PC-9 (cell line): ENCODE measurements at regions not wholly inside any gene's neighbourhood (a gene's known extent, or its start where the extent isn't known, plus 50 kb on each side); places are given as distances from the start of the nearest gene placed in this dataset.

Source experiments
- BruUV-seq: library from RNA; stranded (reverse); fragments of 400-500 nt; replicated peaks from 2 replicates; lab custom pipeline; 2021; lab: Mats Ljungman, UMichigan
- CTCF ChIA-PET: fragments of 300-600 bp; sonication (Branson Sonifier 250); formaldehyde crosslinking; loops from one replicate; lab custom pipeline; 2022; ENCODE audit warnings: antibody characterized with exemption; lab: Charles Lee
- POLR2A ChIA-PET: fragments of 300-600 bp; sonication (Branson Sonifier 250); formaldehyde crosslinking; loops from one replicate; lab custom pipeline; 2022; ENCODE audit warnings: antibody characterized with exemption; ENCODE audit not compliant: unreplicated experiment; lab: Charles Lee
- DNase-seq, 2 experiments: peaks; one replicate each; pipeline versions ENCODE4 v3.0.0 to v3.0.0-alpha.2; 2015 to 2022; ENCODE audit warnings: mixed read lengths in 1 of 2
- H2AFZ ChIP-seq: fragments of 200-600 bp; sonication (generic); 2 replicates; pipeline ENCODE4 v1.8.1; 2017; ENCODE audit warnings: antibody characterized with exemption
- H3F3A ChIP-seq: fragments of 200-600 bp; sonication (generic); 2 replicates; pipeline ENCODE4 v1.8.1; 2017; ENCODE audit warnings: antibody characterized with exemption, mild to moderate bottlenecking, low read depth; ENCODE audit not compliant: insufficient read depth
- H3K27ac ChIP-seq: fragments of 200-600 bp; sonication (generic); 2 replicates; pipeline ENCODE4 v1.6.1; 2016; ENCODE audit warnings: mixed run types
- H3K27me3 ChIP-seq: fragments of 200-600 bp; sonication (generic); 2 replicates; pipeline ENCODE4 v1.6.1; 2016; ENCODE audit warnings: low read depth, mixed run types; ENCODE audit not compliant: insufficient read depth
- H3K36me3 ChIP-seq: fragments of 200-600 bp; sonication (generic); 2 replicates; pipeline ENCODE4 v1.6.1; 2016; ENCODE audit warnings: low read depth, mixed run types
- H3K4me1 ChIP-seq: fragments of 200-600 bp; sonication (generic); replicated peaks from 2 replicates; pipeline ENCODE4 v1.6.1; 2016; ENCODE audit warnings: mixed run types; ENCODE audit not compliant: insufficient read depth
- H3K4me2 ChIP-seq: fragments of 200-600 bp; sonication (generic); 2 replicates; pipeline ENCODE4 v1.6.1; 2017; ENCODE audit warnings: mixed run types
- H3K4me3 ChIP-seq: fragments of 200-600 bp; sonication (generic); 2 replicates; pipeline ENCODE4 v1.6.1; 2016; ENCODE audit warnings: mixed run types
- H3K79me2 ChIP-seq: fragments of 200-600 bp; sonication (generic); 2 replicates; pipeline ENCODE4 v1.6.1; 2017; ENCODE audit warnings: low read depth, mixed run types
- H3K9me2 ChIP-seq: fragments of 200-600 bp; sonication (generic); 2 replicates; pipeline ENCODE4 v1.8.1; 2017; ENCODE audit warnings: mild to moderate bottlenecking; ENCODE audit not compliant: insufficient read depth
- H3K9me3 ChIP-seq: fragments of 200-600 bp; sonication (generic); 2 replicates; pipeline ENCODE4 v1.8.1; 2016; ENCODE audit warnings: low read depth; ENCODE audit not compliant: insufficient read depth
- H4K20me1 ChIP-seq: fragments of 200-600 bp; sonication (generic); 2 replicates; pipeline ENCODE4 v1.8.1; 2017; ENCODE audit not compliant: insufficient read depth
- CTCF ChIP-seq: fragments of 200-600 bp; sonication (generic); conservative IDR thresholded peaks from 2 replicates; pipeline ENCODE4 v1.6.1; 2017; ENCODE audit warnings: mixed run types, antibody characterized with exemption, mild to moderate bottlenecking, moderate library complexity
- EZH2 ChIP-seq: fragments of 200-600 bp; sonication (generic); IDR thresholded peaks from 2 replicates; pipeline ENCODE4 v1.8.0; 2017; ENCODE audit warnings: antibody characterized with exemption, low read depth
- intact Hi-C: fragments of 100-400 bp; cut with micrococcal nuclease; formaldehyde crosslinking; loops from one replicate; pipeline ENCODE4 v1.10.0; 2022; ENCODE audit not compliant: unreplicated experiment

GRCh38 chr11:55503449-55503848 is 50.8 kb upstream of the OR4C15 start:
- Histone ChIP-seq H3K27ac (no peak overlapping the region), H4K20me1 (no peaks in the 10 kb centered on the region), H3K9me3 (no peaks in the 10 kb centered on the region), H3K27me3 (no peaks in the 10 kb centered on the region), H3K36me3 (no peaks in the 10 kb centered on the region), H3K9me2 (no peaks in the 10 kb centered on the region), H2AFZ (no peak overlapping the region), H3F3A (no peaks in the 10 kb centered on the region), H3K4me1 (no peaks in the 10 kb centered on the region), H3K79me2 (no peaks in the 10 kb centered on the region), H3K4me3 (no peak overlapping the region), H3K4me2 (no peak overlapping the region)
- no TSS peak for BruUV-seq
- intact Hi-C loops, result no loop called here
- POLR2A ChIA-PET, result no interaction called here
- CTCF ChIA-PET, result no interaction called here
- no peak for TF ChIP-seq EZH2
- TF ChIP-seq CTCF, result no peak; the same call in 1 of the 2 replicates
- DNase-seq, result no peak
